ENCODE measurements at regions not wholly inside any gene's neighbourhood (a gene's known extent, or its start where the extent isn't known, plus 50 kb on each side); places are given as distances from the start of the nearest gene placed in this dataset.
"Not testable (repeated sequence)": the region's sequence is repeated elsewhere in the genome, so short reads cannot be mapped to it uniquely, and the experiment has no call there.

DNA sequence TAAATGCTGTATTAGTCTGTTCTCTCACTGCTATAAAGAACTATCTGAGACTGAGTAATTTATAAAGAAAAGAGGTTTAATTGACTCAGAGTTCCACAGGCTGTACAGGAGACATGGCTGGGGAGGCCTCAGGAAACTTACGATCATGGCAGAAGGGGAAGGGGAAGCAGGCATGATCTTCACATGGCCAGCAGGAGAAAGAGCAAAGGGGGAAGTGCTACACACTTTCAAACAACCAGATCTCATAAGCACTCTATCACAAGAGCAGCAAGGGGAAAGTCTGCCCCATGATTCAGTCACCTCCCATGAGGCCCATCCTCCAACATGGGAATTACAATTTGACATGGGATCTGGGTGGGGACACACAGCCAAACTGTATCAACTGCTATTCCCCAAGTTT, 367.8 kb upstream of the DPPA4 start:
- TF ChIP-seq HNF4A (conservative IDR thresholded peaks at IDR 0.05); SP1 (IDR thresholded peaks at IDR 0.05); GABPA (IDR thresholded peaks at IDR 0.05 in 1 of 2, conservative IDR thresholded peaks at IDR 0.05 in 1 of 2); JUND (IDR thresholded peaks at IDR 0.05); RAD21 (IDR thresholded peaks at IDR 0.05): not testable (repeated sequence)
- TF ChIP-seq, protein P1, sequence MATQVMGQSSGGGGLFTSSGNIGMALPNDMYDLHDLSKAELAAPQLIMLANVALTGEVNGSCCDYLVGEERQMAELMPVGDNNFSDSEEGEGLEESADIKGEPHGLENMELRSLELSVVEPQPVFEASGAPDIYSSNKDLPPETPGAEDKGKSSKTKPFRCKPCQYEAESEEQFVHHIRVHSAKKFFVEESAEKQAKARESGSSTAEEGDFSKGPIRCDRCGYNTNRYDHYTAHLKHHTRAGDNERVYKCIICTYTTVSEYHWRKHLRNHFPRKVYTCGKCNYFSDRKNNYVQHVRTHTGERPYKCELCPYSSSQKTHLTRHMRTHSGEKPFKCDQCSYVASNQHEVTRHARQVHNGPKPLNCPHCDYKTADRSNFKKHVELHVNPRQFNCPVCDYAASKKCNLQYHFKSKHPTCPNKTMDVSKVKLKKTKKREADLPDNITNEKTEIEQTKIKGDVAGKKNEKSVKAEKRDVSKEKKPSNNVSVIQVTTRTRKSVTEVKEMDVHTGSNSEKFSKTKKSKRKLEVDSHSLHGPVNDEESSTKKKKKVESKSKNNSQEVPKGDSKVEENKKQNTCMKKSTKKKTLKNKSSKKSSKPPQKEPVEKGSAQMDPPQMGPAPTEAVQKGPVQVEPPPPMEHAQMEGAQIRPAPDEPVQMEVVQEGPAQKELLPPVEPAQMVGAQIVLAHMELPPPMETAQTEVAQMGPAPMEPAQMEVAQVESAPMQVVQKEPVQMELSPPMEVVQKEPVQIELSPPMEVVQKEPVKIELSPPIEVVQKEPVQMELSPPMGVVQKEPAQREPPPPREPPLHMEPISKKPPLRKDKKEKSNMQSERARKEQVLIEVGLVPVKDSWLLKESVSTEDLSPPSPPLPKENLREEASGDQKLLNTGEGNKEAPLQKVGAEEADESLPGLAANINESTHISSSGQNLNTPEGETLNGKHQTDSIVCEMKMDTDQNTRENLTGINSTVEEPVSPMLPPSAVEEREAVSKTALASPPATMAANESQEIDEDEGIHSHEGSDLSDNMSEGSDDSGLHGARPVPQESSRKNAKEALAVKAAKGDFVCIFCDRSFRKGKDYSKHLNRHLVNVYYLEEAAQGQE (IDR thresholded peaks at IDR 0.05) = not testable (repeated sequence)
- TF ChIP-seq, protein P2, sequence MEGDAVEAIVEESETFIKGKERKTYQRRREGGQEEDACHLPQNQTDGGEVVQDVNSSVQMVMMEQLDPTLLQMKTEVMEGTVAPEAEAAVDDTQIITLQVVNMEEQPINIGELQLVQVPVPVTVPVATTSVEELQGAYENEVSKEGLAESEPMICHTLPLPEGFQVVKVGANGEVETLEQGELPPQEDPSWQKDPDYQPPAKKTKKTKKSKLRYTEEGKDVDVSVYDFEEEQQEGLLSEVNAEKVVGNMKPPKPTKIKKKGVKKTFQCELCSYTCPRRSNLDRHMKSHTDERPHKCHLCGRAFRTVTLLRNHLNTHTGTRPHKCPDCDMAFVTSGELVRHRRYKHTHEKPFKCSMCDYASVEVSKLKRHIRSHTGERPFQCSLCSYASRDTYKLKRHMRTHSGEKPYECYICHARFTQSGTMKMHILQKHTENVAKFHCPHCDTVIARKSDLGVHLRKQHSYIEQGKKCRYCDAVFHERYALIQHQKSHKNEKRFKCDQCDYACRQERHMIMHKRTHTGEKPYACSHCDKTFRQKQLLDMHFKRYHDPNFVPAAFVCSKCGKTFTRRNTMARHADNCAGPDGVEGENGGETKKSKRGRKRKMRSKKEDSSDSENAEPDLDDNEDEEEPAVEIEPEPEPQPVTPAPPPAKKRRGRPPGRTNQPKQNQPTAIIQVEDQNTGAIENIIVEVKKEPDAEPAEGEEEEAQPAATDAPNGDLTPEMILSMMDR (IDR thresholded peaks at IDR 0.05; ENCODE audit: low read depth, low read length, missing input control) = not testable (repeated sequence)
- TF ChIP-seq, protein P3, sequence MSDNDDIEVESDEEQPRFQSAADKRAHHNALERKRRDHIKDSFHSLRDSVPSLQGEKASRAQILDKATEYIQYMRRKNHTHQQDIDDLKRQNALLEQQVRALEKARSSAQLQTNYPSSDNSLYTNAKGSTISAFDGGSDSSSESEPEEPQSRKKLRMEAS (IDR thresholded peaks at IDR 0.05) = not testable (repeated sequence)
